Glutamatergic neuron (in vitro differentiated cells): ENCODE measurements at regions not wholly inside any gene's neighbourhood (a gene's known extent, or its start where the extent isn't known, plus 50 kb on each side); places are given as distances from the start of the nearest gene placed in this dataset.
A peak's percentile ranks its signal among the peaks of the same experiment; 100 is the strongest.

Experiments
- DNase-seq: peaks from one replicate; pipeline ENCODE4 v3.0.0; 2022
- H3K27ac Mint-ChIP-seq: one replicate; pipeline ENCODE4 v1.8.0; 2020; ENCODE audit warnings: mild to moderate bottlenecking, mixed read lengths, inconsistent platforms; ENCODE audit not compliant: unreplicated experiment
- H3K27me3 Mint-ChIP-seq: one replicate; pipeline ENCODE4 v1.8.0; 2020; ENCODE audit warnings: mild to moderate bottlenecking, moderate library complexity, mixed read lengths, inconsistent platforms; ENCODE audit not compliant: unreplicated experiment
- H3K36me3 Mint-ChIP-seq: one replicate; pipeline ENCODE4 v1.8.0; 2020; ENCODE audit warnings: mild to moderate bottlenecking, mixed read lengths, inconsistent platforms; ENCODE audit not compliant: unreplicated experiment
- H3K4me1 Mint-ChIP-seq: one replicate; pipeline ENCODE4 v1.8.0; 2020; ENCODE audit warnings: mild to moderate bottlenecking, low read depth, mixed read lengths, inconsistent platforms; ENCODE audit not compliant: unreplicated experiment
- H3K4me3 Mint-ChIP-seq: one replicate; pipeline ENCODE4 v1.8.0; 2020; ENCODE audit warnings: mild to moderate bottlenecking, mixed read lengths, inconsistent platforms; ENCODE audit not compliant: unreplicated experiment
- H3K9me3 Mint-ChIP-seq: one replicate; pipeline ENCODE4 v1.8.0; 2020; ENCODE audit warnings: mild to moderate bottlenecking, moderate library complexity, mixed read lengths, inconsistent platforms; ENCODE audit not compliant: unreplicated experiment
- CTCF ChIP-seq: fragments of 200-600 bp; sonication (generic); IDR thresholded peaks from one replicate; pipeline ENCODE4 v1.5.0; 2021; ENCODE audit not compliant: partially characterized antibody, unreplicated experiment

- Mint-ChIP-seq H3K4me3 (no peak overlapping the region), H3K36me3 (no peaks in the 10 kb centered on the region), H3K9me3 (peaks cover 4% of the 10 kb centered on the region), H3K27me3 (no peaks in the 10 kb centered on the region), H3K4me1 (peaks cover 8% of the 10 kb centered on the region), H3K27ac (peak overlapping the region; percentile 38)
- DNase-seq = no peak
- no peak for TF ChIP-seq CTCF
These were observed 577.9 kb upstream of the EPHA6 start for GRCh38 chr3:96236522-96236921.

- TF ChIP-seq CTCF = no peak
- Mint-ChIP-seq H3K27ac (no peak overlapping the region), H3K9me3 (peaks cover 4% of the 10 kb centered on the region), H3K36me3 (peaks cover 6% of the 10 kb centered on the region), H3K4me1 (peaks cover 4% of the 10 kb centered on the region), H3K27me3 (no peaks in the 10 kb centered on the region), H3K4me3 (no peak overlapping the region)
- DNase-seq = no peak
These were observed 555.1 kb upstream of the EPHA6 start for GRCh38 chr3:96259299-96259698.

GRCh38 chr3:96264701-96265100 is 549.7 kb upstream of the EPHA6 start:
- no peak for DNase-seq
- H3K36me3 Mint-ChIP-seq = peaks cover 6% of the 10 kb centered on the region
- no peak for TF ChIP-seq CTCF
- peaks cover 2% of the 10 kb centered on the region for H3K4me1 Mint-ChIP-seq
- no peak overlapping the region for H3K27ac Mint-ChIP-seq
- H3K4me3 Mint-ChIP-seq = no peak overlapping the region
- H3K27me3 Mint-ChIP-seq = no peaks in the 10 kb centered on the region
- H3K9me3 Mint-ChIP-seq = peaks cover 4% of the 10 kb centered on the region

GRCh38 chr3:96266395-96267190 is 547.8 kb upstream of the EPHA6 start:
- H3K27ac Mint-ChIP-seq = no peak overlapping the region

More at GRCh38 chr3:96266395-96267190, 547.8 kb upstream of the EPHA6 start:
- Mint-ChIP-seq H3K9me3 (peaks cover under 1% of the 10 kb centered on the region), H3K36me3 (peaks cover under 1% of the 10 kb centered on the region), H3K27me3 (no peaks in the 10 kb centered on the region), H3K4me3 (no peak overlapping the region), H3K4me1 (no peaks in the 10 kb centered on the region)
- no peak for TF ChIP-seq CTCF
- DNase-seq = no peak
